ENCODE measurements at regions not wholly inside any gene's neighbourhood (a gene's known extent, or its start where the extent isn't known, plus 50 kb on each side); places are given as distances from the start of the nearest gene placed in this dataset.

DNA sequence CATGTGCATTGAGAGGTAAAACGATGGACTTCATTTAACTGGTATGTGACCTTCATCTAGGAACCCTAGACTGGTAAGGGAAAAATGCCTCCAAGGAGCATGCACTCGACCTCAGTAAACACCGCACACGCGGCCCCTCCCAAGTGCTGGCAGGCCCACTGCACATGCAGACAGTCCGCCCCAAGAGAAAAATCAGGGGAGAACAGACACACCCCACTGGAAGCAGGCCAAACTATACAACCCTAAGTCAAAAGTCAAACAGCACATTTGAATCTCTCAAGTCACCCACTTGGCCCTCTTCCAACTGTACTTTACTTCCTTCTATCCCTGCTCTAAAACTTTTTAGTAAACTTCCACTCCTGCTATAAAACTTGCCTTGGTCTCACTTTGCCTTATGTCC, 250.1 kb upstream of the HES1 start:
- TF ChIP-seq POLR2A (IDR thresholded peaks at IDR 0.05), result no peak
- TF ChIP-seq, protein P1, sequence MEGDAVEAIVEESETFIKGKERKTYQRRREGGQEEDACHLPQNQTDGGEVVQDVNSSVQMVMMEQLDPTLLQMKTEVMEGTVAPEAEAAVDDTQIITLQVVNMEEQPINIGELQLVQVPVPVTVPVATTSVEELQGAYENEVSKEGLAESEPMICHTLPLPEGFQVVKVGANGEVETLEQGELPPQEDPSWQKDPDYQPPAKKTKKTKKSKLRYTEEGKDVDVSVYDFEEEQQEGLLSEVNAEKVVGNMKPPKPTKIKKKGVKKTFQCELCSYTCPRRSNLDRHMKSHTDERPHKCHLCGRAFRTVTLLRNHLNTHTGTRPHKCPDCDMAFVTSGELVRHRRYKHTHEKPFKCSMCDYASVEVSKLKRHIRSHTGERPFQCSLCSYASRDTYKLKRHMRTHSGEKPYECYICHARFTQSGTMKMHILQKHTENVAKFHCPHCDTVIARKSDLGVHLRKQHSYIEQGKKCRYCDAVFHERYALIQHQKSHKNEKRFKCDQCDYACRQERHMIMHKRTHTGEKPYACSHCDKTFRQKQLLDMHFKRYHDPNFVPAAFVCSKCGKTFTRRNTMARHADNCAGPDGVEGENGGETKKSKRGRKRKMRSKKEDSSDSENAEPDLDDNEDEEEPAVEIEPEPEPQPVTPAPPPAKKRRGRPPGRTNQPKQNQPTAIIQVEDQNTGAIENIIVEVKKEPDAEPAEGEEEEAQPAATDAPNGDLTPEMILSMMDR (IDR thresholded peaks at IDR 0.05), result no peak
- no peak overlapping the region for H3K4me3 ChIP-seq (ENCODE audit: low read depth, poor library complexity, severe bottlenecking)
- intact Hi-C loops (cut with DNase I; ENCODE audit: low total_unique reads), result no loop called here
- DNase-seq (ENCODE audit: low spot score in 2 of 2), result no peak
- 72 to 76% methylated on average over 6 of the region's 6 CpGs for WGBS, 2 donors

DNA sequence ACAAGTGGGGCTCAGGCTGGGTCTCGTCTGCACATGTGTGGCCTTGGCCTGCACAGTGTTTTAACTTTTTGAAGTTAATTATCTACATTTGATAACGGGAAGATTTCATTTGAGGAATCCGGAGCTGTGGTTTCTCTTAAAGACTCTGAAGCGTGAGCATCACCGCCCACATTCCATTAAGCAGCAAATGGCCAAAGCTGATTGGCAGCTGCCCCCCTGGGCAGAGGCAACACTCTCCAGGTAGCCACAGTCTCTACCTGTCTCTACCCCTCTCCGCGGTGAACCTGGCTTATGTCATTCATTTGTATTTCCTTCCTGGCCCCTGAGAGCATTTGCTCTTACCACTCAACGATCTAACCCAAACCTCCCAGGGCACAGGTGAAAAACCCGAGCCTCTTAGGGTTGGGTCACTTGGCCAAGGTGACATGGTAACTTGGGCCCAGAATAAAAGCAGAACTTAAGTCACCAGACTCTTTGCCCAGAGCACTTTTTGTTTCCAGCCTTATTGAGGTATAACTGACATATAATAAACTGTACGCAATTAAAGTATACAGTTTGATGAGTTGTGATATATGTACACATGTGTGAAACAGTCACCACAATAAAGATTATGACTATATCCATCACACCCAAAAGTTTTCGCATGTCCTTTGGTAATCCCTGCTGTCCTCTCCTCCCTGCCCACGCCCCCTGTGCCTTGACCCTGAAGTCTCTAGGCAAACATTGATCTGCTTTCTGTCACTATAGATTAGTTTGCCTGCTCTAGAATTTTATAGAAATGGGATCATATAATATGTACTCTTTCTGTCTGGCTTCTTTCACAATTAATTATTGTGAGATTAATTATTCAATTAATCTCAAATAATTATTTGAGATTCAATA, 245.7 kb upstream of the HES1 start:
- no peak for TF ChIP-seq POLR2A (IDR thresholded peaks at IDR 0.05)
- TF ChIP-seq, protein P1 (IDR thresholded peaks at IDR 0.05), result no peak
- H3K4me3 ChIP-seq (ENCODE audit: low read depth, poor library complexity, severe bottlenecking), result no peak overlapping the region
- no peak for DNase-seq (ENCODE audit: low spot score in 2 of 2)
- intact Hi-C loops (cut with DNase I; ENCODE audit: low total_unique reads), result no loop called here
- WGBS, 2 donors, result 74% methylated on average over 12 of the region's 12 CpGs

DNA sequence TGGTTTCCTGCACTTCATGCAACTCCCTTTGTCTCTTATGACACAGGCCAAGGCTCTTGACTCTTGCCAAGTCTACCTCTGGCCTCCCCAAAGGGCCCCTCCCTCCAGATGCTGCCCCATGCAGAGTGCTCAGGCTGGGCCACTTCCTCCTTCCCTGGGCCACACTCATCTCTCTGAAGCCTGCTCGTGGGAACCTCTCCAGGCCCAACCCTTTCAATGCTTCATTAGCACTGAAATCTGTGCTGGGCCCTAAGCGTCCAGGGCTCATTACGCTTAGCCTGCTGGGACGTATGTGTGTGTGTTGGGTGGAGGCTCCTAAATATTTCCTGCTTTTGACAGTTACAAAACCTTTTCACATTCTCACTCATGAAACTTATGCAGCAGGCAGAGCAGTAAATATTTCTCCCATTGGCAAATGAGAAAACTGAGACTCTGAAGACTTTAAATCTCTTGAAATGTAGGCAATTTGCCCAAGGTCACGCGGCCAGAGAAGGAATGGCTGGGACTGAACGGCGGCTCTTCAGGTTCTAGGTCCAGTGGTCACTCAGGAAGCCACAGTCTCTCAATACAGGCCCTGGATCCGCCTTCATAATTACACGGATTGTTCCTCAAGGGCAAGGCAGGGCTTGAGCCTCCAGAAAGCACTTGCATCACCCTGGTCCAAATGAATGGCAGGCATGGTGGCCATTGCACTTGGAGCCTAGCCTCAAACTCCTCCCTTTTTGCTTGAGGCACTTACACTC, 241.7 kb upstream of the HES1 start:
- intact Hi-C loops (cut with DNase I; ENCODE audit: low total_unique reads), result no loop called here
- DNase-seq (ENCODE audit: low spot score in 2 of 2), result no peak
- H3K4me3 ChIP-seq (ENCODE audit: low read depth, poor library complexity, severe bottlenecking), result no peak overlapping the region
- TF ChIP-seq, protein P1 (IDR thresholded peaks at IDR 0.05), result no peak
- TF ChIP-seq POLR2A (IDR thresholded peaks at IDR 0.05), result no peak
- WGBS, 2 donors, result 57 to 68% methylated on average over 10 of the region's 10 CpGs

DNA sequence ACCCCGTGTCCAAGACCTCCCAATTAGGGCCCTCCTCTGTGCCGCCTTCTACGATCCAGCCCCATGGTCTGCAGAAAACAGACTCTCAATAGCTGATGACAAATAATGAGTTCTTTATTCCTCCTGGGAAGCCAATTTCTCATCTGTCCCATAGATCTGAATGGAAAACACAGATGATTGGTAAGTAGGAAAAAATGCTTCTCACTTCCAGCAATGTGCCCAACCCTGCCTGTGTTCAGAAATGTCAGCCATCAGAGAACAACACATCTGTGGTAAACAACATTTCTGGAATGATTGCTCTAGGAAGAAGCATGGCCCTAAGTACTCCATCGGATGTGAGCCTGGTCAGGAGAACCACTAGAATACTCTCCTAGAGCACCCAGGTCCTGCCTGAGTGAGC, 240.5 kb upstream of the HES1 start:
- WGBS, 2 donors, result 50 to 56% methylated on average over 4 of the region's 4 CpGs
- no peak for TF ChIP-seq POLR2A (IDR thresholded peaks at IDR 0.05)
- TF ChIP-seq, protein P1 (IDR thresholded peaks at IDR 0.05), result no peak
- intact Hi-C loops (cut with DNase I; ENCODE audit: low total_unique reads), result no loop called here
- DNase-seq (ENCODE audit: low spot score in 2 of 2), result no peak
- no peak overlapping the region for H3K4me3 ChIP-seq (ENCODE audit: low read depth, poor library complexity, severe bottlenecking)

DNA sequence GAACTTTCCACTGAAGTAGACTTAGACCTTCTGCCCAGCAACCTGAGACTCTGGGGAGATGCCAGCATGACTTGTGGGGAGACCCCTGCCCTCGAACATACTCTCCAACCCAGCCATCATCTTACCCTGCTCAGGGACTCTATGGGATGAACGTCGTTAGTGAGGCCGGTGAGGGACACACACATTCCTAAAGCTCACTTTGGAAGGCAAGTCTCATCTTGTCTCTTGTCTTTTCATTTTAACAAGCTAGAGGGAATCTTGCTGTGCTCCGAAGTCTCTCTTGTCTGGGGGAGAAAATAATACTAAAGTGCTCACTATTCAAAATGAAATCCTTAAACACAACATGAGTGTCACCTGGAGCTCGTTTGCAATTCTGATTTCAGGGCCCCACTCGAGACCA, 239.5 kb upstream of the HES1 start:
- TF ChIP-seq, protein P1 (IDR thresholded peaks at IDR 0.05), result no peak
- TF ChIP-seq POLR2A (IDR thresholded peaks at IDR 0.05), result no peak
- WGBS, 2 donors, result 57 to 67% methylated on average over 7 of the region's 7 CpGs
- H3K4me3 ChIP-seq (ENCODE audit: low read depth, poor library complexity, severe bottlenecking), result no peak overlapping the region
- intact Hi-C loops (cut with DNase I; ENCODE audit: low total_unique reads), result no loop called here
- no peak for DNase-seq (ENCODE audit: low spot score in 2 of 2)

Measured in lower leg skin (tissue), 4 donors.